Lower leg skin (tissue), 3 donors: ENCODE measurements at regions not wholly inside any gene's neighbourhood (a gene's known extent, or its start where the extent isn't known, plus 50 kb on each side); places are given as distances from the start of the nearest gene placed in this dataset.

Experiments
- CTCF ChIP-seq, 3 donors: fragments of 450-650 bp; IDR thresholded peaks; one replicate each; pipeline ENCODE4 v1.5.1; 2016; ENCODE audit warnings: antibody characterized with exemption in 3 of 3, mild to moderate bottlenecking in 3 of 3, moderate library complexity in 2 of 3
- POLR2A ChIP-seq, 2 donors: fragments of 450-650 bp; IDR thresholded peaks; one replicate each; pipeline ENCODE4 v1.6.1; 2016 to 2017; ENCODE audit warnings: antibody characterized with exemption in 2 of 2, mild to moderate bottlenecking in 1 of 2, moderate library complexity in 1 of 2

GRCh38 chr10:90480466-90480865 lies 377.4 kb downstream of the HTR7 start:
- TF ChIP-seq CTCF (IDR thresholded peaks at IDR 0.05): no peak
- no peak for TF ChIP-seq POLR2A (IDR thresholded peaks at IDR 0.05)
